ENCODE measurements at regions not wholly inside any gene's neighbourhood (a gene's known extent, or its start where the extent isn't known, plus 50 kb on each side); places are given as distances from the start of the nearest gene placed in this dataset.

GRCh38 chr4:133096972-133097371 is 52.1 kb upstream of the PCDH10 start:
- Histone ChIP-seq H3K27me3 (no peaks in the 10 kb centered on the region), H3K4me1 (no peaks in the 10 kb centered on the region), H3K9me3 (no peaks in the 10 kb centered on the region), H3K27ac (no peak overlapping the region), H3K4me3 (no peak overlapping the region), H3K36me3 (no peaks in the 10 kb centered on the region)
- DNase-seq, result no peak
- TF ChIP-seq CTCF (IDR thresholded peaks at IDR 0.05) (no peak), POLR2A (IDR thresholded peaks at IDR 0.05) (no peak)
- WGBS, 2 donors, result 9 to 20% methylated on average over 1 of the region's 1 CpG
- intact Hi-C loops (cut with DNase I), result no loop called here

Small RNA genes in the stretch of these regions (small RNA-seq; reads per million reads assigned to genes)
- 0 reads per million in 4 donors for gene AC096711.1

Measured in esophagus squamous epithelium (tissue), 5 donors.